ENCODE measurements at regions not wholly inside any gene's neighbourhood (a gene's known extent, or its start where the extent isn't known, plus 50 kb on each side); places are given as distances from the start of the nearest gene placed in this dataset.

DNA sequence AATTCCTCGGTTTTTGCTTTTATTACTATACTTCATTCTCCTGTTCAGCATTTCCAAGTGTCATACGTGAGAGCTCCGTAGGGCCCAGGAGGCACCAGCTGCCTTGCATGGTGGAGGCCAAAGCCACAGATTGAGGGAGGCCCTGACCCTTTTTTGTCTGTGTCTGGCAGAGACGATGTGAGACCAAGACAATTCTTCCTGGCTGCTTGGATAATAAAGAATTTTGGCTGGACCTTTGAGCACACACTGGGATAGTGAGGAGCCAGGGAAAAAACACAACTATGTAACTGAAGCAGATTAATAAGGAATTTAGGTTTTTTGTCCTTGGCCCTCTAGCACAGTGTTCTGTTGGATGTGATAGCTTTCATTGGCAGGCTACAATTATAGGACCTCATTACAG lies 161.0 kb downstream of the CPXCR1 start:
- TF ChIP-seq, protein P1, sequence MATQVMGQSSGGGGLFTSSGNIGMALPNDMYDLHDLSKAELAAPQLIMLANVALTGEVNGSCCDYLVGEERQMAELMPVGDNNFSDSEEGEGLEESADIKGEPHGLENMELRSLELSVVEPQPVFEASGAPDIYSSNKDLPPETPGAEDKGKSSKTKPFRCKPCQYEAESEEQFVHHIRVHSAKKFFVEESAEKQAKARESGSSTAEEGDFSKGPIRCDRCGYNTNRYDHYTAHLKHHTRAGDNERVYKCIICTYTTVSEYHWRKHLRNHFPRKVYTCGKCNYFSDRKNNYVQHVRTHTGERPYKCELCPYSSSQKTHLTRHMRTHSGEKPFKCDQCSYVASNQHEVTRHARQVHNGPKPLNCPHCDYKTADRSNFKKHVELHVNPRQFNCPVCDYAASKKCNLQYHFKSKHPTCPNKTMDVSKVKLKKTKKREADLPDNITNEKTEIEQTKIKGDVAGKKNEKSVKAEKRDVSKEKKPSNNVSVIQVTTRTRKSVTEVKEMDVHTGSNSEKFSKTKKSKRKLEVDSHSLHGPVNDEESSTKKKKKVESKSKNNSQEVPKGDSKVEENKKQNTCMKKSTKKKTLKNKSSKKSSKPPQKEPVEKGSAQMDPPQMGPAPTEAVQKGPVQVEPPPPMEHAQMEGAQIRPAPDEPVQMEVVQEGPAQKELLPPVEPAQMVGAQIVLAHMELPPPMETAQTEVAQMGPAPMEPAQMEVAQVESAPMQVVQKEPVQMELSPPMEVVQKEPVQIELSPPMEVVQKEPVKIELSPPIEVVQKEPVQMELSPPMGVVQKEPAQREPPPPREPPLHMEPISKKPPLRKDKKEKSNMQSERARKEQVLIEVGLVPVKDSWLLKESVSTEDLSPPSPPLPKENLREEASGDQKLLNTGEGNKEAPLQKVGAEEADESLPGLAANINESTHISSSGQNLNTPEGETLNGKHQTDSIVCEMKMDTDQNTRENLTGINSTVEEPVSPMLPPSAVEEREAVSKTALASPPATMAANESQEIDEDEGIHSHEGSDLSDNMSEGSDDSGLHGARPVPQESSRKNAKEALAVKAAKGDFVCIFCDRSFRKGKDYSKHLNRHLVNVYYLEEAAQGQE (IDR thresholded peaks at IDR 0.05; ENCODE audit: insufficient replicate concordance, low read depth) = no peak
- TF ChIP-seq GABPA (IDR thresholded peaks at IDR 0.05; ENCODE audit: low read depth) (no peak), SPI1 (IDR thresholded peaks at IDR 0.05; ENCODE audit: borderline replicate concordance, low read depth) (no peak), POLR2AphosphoS5 (IDR thresholded peaks at IDR 0.05; ENCODE audit: low read depth) (no peak)
- TF ChIP-seq, protein P2, sequence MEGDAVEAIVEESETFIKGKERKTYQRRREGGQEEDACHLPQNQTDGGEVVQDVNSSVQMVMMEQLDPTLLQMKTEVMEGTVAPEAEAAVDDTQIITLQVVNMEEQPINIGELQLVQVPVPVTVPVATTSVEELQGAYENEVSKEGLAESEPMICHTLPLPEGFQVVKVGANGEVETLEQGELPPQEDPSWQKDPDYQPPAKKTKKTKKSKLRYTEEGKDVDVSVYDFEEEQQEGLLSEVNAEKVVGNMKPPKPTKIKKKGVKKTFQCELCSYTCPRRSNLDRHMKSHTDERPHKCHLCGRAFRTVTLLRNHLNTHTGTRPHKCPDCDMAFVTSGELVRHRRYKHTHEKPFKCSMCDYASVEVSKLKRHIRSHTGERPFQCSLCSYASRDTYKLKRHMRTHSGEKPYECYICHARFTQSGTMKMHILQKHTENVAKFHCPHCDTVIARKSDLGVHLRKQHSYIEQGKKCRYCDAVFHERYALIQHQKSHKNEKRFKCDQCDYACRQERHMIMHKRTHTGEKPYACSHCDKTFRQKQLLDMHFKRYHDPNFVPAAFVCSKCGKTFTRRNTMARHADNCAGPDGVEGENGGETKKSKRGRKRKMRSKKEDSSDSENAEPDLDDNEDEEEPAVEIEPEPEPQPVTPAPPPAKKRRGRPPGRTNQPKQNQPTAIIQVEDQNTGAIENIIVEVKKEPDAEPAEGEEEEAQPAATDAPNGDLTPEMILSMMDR (IDR thresholded peaks at IDR 0.05; ENCODE audit: insufficient read depth, low read length) = no peak

Data from HL-60 (cell line).